HCT116 (cell line): ENCODE measurements at regions not wholly inside any gene's neighbourhood (a gene's known extent, or its start where the extent isn't known, plus 50 kb on each side); places are given as distances from the start of the nearest gene placed in this dataset.

Experiments used
- ATAC-seq: fragments of 200-7000 bp; cut with Tn5 transposase; 2 replicates; pipeline ENCODE4 v1.9.1; 2020; ENCODE audit warnings: mild to moderate bottlenecking, moderate library complexity
- BruUV-seq: library from RNA; stranded (reverse); fragments of 400-500 nt; replicated peaks from 2 replicates; lab custom pipeline; 2021; lab: Mats Ljungman, UMichigan
- CTCF ChIA-PET: fragments of 300-600 bp; sonication (Branson Sonifier 250); formaldehyde crosslinking; loops from one replicate; lab custom pipeline; 2021; ENCODE audit warnings: antibody characterized with exemption; lab: Charles Lee
- POLR2A ChIA-PET: fragments of 300-600, 350-600 bp; sonication (Branson Sonifier 250); formaldehyde crosslinking; loops from one replicate; lab custom pipeline; 2021; ENCODE audit warnings: antibody characterized with exemption; lab: Charles Lee
- RAD21 ChIA-PET, 2 experiments: fragments of 300-600 bp; sonication (Branson Sonifier 250); formaldehyde crosslinking; loops; one replicate each; lab custom pipeline; 2023; ENCODE audit warnings: low total read pairs in 2 of 2; ENCODE audit not compliant: uncharacterized antibody in 2 of 2, unreplicated experiment in 2 of 2, low non-redundant PET in 1 of 2; lab: Charles Lee
- DNase-seq: peaks from one replicate; pipeline ENCODE4 v3.0.0-alpha.2; 2010; ENCODE audit warnings: low read depth, low spot score
- H2AFZ ChIP-seq: fragments of 200-600 bp; shearing (Covaris generic), sonication (generic); 2 replicates; pipeline ENCODE4 v1.6.1; 2017; ENCODE audit warnings: low read depth, mixed run types, mixed read lengths, antibody characterized with exemption, low read length; ENCODE audit not compliant: poor library complexity, severe bottlenecking
- H3K27ac ChIP-seq: 2 replicates; pipeline ENCODE4 v1.5.1; 2012; ENCODE audit warnings: low read depth, low read length
- H3K27me3 ChIP-seq: fragments of 200-600 bp; sonication (generic); 2 replicates; pipeline ENCODE4 v1.6.1; 2016; ENCODE audit warnings: mixed run types, low read length, mixed read lengths; ENCODE audit not compliant: insufficient read depth
- H3K36me3 ChIP-seq, 2 experiments: fragments of 200-500 bp in 1 of 2; fragments of 200-600 bp in 1 of 2; sonication (Bioruptor generic) in 1 of 2; sonication (generic) in 1 of 2; 2 replicates each; pipeline versions ENCODE4 v1.5.1 to v1.6.1; 2014 to 2016; ENCODE audit warnings: low read length in 2 of 2, inconsistent platforms in 1 of 2, mixed read lengths in 1 of 2, mixed run types in 1 of 2; ENCODE audit not compliant: insufficient read depth in 2 of 2, control insufficient read depth in 1 of 2
- H3K4me1 ChIP-seq, 2 experiments: fragments of 200-600 bp in 1 of 2; sonication (generic) in 1 of 2; 2 replicates each; pipeline versions ENCODE4 v1.5.1 to v1.6.1; 2012 to 2017; ENCODE audit warnings: low read length in 2 of 2, inconsistent platforms in 1 of 2, mild to moderate bottlenecking in 1 of 2, mixed read lengths in 1 of 2, mixed run types in 1 of 2, moderate library complexity in 1 of 2; ENCODE audit not compliant: insufficient read depth in 2 of 2, control insufficient read depth in 1 of 2
- H3K4me2 ChIP-seq: fragments of 200-600 bp; sonication (generic); 2 replicates; pipeline ENCODE4 v1.6.1; 2017; ENCODE audit warnings: mixed run types, low read length, mixed read lengths
- H3K4me3 ChIP-seq, 2 experiments: fragments of 200-600 bp in 1 of 2; sonication (generic) in 1 of 2; replicated peaks in 1 of 2; 2 replicates each; pipeline ENCODE4 v1.5.1; 2011 to 2016; ENCODE audit warnings: low read length in 2 of 2, control low read depth in 1 of 2, low read depth in 1 of 2, mild to moderate bottlenecking in 1 of 2, mixed read lengths in 1 of 2, mixed run types in 1 of 2
- H3K79me2 ChIP-seq: fragments of 200-600 bp; sonication (generic); 2 replicates; pipeline ENCODE4 v1.6.1; 2017; ENCODE audit warnings: mild to moderate bottlenecking, mixed run types, low read length, moderate library complexity, mixed read lengths; ENCODE audit not compliant: insufficient read depth
- H3K9ac ChIP-seq: fragments of 200-600 bp; sonication (generic); 2 replicates; pipeline ENCODE4 v1.6.1; 2016; ENCODE audit warnings: low read length, mixed read lengths
- H3K9me2 ChIP-seq: fragments of 200-600 bp; sonication (generic), shearing (Covaris generic); 2 replicates; pipeline ENCODE4 v1.6.1; 2017; ENCODE audit warnings: mixed run types, mild to moderate bottlenecking, moderate library complexity; ENCODE audit not compliant: insufficient read depth
- H3K9me3 ChIP-seq, 2 experiments: fragments of 200-500 bp in 1 of 2; fragments of 200-600 bp in 1 of 2; sonication (Bioruptor generic) in 1 of 2; sonication (generic) in 1 of 2; 2 replicates each; pipeline ENCODE4 v1.6.1; 2014 to 2017; ENCODE audit warnings: low read length in 2 of 2, mixed read lengths in 2 of 2, inconsistent platforms in 1 of 2, low read depth in 1 of 2, mild to moderate bottlenecking in 1 of 2, mixed run types in 1 of 2, moderate library complexity in 1 of 2; ENCODE audit not compliant: control insufficient read depth in 1 of 2, insufficient read depth in 1 of 2
- H4K20me1 ChIP-seq: fragments of 200-600 bp; sonication (generic), shearing (Covaris generic); 2 replicates; pipeline ENCODE4 v1.6.1; 2017; ENCODE audit warnings: mixed run types, mild to moderate bottlenecking, moderate library complexity; ENCODE audit not compliant: insufficient read depth
- CBX3 ChIP-seq: IDR thresholded peaks from 2 replicates; pipeline ENCODE4 v1.6.1; 2012; ENCODE audit warnings: low read depth
- ELF1 ChIP-seq: IDR thresholded peaks from 2 replicates; pipeline ENCODE4 v1.6.1; 2012; ENCODE audit warnings: low read depth, borderline replicate concordance
- EZH2 ChIP-seq: fragments of 200-600 bp; sonication (generic); IDR thresholded peaks from 2 replicates; pipeline ENCODE4 v1.6.1; 2017; ENCODE audit warnings: antibody characterized with exemption, mixed run types
- EZH2phosphoT487 ChIP-seq: fragments of 200-600 bp; IDR thresholded peaks from 2 replicates; pipeline ENCODE4 v1.6.1; 2018; ENCODE audit warnings: antibody characterized with exemption, borderline replicate concordance
- FOSL1 ChIP-seq: IDR thresholded peaks from 2 replicates; pipeline ENCODE4 v1.6.1; 2012; ENCODE audit warnings: low read depth
- JUND ChIP-seq: IDR thresholded peaks from 2 replicates; pipeline ENCODE4 v1.6.1; 2012
- POLR2A ChIP-seq: IDR thresholded peaks from 2 replicates; pipeline ENCODE4 v1.7.0; 2011; ENCODE audit warnings: borderline replicate concordance; ENCODE audit not compliant: insufficient read depth, insufficient read length; ENCODE audit errors: extremely low read depth
- POLR2AphosphoS5 ChIP-seq: IDR thresholded peaks from 2 replicates; pipeline ENCODE4 v1.6.1; 2011; ENCODE audit warnings: mild to moderate bottlenecking, low read depth, low read length, moderate library complexity
- RAD21 ChIP-seq: IDR thresholded peaks from 2 replicates; pipeline ENCODE4 v1.6.1; 2012; ENCODE audit warnings: low read depth, mild to moderate bottlenecking
- SIN3A ChIP-seq: IDR thresholded peaks from 2 replicates; pipeline ENCODE4 v1.6.1; 2012; ENCODE audit warnings: low read depth
- SP1 ChIP-seq: IDR thresholded peaks from 2 replicates; pipeline ENCODE4 v1.6.1; 2012; ENCODE audit warnings: low read depth
- TCF7L2 ChIP-seq: IDR thresholded peaks from 2 replicates; pipeline ENCODE4 v1.7.0; 2011; ENCODE audit warnings: borderline replicate concordance, inconsistent platforms; ENCODE audit not compliant: insufficient read depth, insufficient read length; ENCODE audit errors: extremely low read depth
- YY1 ChIP-seq: IDR thresholded peaks from 2 replicates; pipeline ENCODE4 v1.6.1; 2011; ENCODE audit warnings: low read length, low read depth, moderate library complexity, mild to moderate bottlenecking; ENCODE audit not compliant: insufficient replicate concordance; ENCODE audit errors: extremely low read depth
- intact Hi-C: fragments of 100-400 bp; cut with micrococcal nuclease; formaldehyde crosslinking; loops from 2 replicates; pipeline ENCODE4 v1.10.0; 2022
- TF ChIP-seq, protein P1 (sequence below): IDR thresholded peaks from 2 replicates; pipeline ENCODE4 v1.6.1; 2012; ENCODE audit warnings: low read depth
- TF ChIP-seq, protein P2 (sequence below): IDR thresholded peaks from 2 replicates; pipeline ENCODE4 v1.6.1; 2011; ENCODE audit warnings: mild to moderate bottlenecking, low read length, moderate library complexity; ENCODE audit not compliant: insufficient replicate concordance; ENCODE audit errors: extremely low read depth
- TF ChIP-seq, protein P3 (sequence below): IDR thresholded peaks from 2 replicates; pipeline ENCODE4 v1.6.1; 2012

DNA sequence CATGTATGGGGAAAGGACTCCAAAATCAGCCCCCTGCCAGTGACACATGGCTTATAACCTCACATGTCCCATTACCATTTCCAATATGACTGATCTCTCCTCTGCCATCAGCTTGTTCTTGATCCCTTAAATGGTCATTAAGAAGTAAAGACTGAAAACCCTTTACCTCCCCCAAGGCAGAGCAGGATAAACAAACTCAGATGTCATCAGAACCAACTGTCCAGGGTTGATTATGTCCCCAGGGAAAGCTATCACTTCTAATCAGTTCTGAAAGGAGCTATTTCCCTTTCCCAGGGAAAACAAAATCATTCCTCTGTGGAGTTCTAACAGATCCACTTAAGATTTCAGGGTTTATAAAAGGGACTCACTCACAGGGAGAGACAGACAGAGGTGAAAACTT lies 350.9 kb downstream of the SUCLA2 start (continued):
- TF ChIP-seq RAD21 = no peak
- no peak for TF ChIP-seq FOSL1
- TF ChIP-seq POLR2A = no peak

DNA sequence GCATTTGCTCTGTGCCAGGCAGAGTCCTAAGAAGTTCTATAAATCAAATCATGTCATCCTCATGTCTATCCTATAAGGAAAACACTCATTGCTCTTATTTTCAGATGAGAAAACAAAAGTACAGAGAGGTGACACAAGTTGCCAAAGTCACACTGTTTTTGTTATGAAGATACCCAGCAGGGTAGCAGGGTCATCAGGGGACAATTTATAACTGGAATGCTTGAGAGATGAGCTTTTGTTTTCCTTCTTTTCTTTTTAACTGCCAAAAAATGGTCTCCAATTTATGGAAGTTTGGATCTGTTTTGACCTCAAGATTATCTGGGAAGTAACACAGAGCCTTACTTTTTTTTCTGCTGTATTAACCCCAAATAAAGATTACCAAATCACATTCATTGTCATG lies 354.1 kb downstream of the SUCLA2 start:
- BruUV-seq = no TSS peak
- RAD21 ChIA-PET = no interaction called here
- Histone ChIP-seq H4K20me1 (no peaks in the 10 kb centered on the region), H3K27ac (no peak overlapping the region), H2AFZ (no peak overlapping the region), H3K9me2 (no peaks in the 10 kb centered on the region), H3K9me3 (no peaks in the 10 kb centered on the region), H3K4me1 (no peaks in the 10 kb centered on the region), H3K36me3 (no peaks in the 10 kb centered on the region)
- no peak for TF ChIP-seq YY1
- TF ChIP-seq SP1 = no peak
- TF ChIP-seq POLR2AphosphoS5 = no peak
- TF ChIP-seq EZH2phosphoT487 = no peak
- no peak for TF ChIP-seq EZH2
- no peak for TF ChIP-seq RAD21
- no peak for TF ChIP-seq TCF7L2
- TF ChIP-seq CBX3 = no peak
- no peak for TF ChIP-seq JUND
- TF ChIP-seq, all 23 proteins: peak for 0
- no peak for ATAC-seq
- ChIA-PET POLR2A (no interaction called here), CTCF (no interaction called here)
- no peak overlapping the region for H3K4me3 ChIP-seq
- intact Hi-C loops = no loop called here
- H3K9ac ChIP-seq = no peak overlapping the region
- no peak overlapping the region for H3K4me2 ChIP-seq
- no peak for DNase-seq
- H3K79me2 ChIP-seq = no peaks in the 10 kb centered on the region
- H3K27me3 ChIP-seq = no peaks in the 10 kb centered on the region

DNA sequence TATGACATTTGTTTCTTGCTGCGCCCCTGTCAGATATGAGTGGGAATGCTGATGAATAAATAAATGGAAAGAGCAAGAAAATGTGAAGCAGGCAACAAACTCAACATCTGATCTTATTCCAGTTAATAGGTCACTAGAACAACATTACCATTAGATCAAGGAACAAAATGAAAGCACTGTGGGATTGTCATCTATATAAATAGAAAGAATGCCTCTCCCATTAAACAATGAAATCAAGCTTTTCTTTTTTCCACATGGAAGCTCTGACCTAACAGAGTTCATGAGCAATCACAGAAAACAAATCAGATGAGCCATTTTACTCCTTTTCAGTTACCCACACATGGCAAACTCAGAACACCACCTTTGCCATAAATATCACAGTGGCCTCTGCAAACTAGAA lies 354.8 kb downstream of the SUCLA2 start:
- no peaks in the 10 kb centered on the region for H3K9me3 ChIP-seq
- CTCF ChIA-PET = no interaction called here
- no peak overlapping the region for H3K4me3 ChIP-seq
- H4K20me1 ChIP-seq = no peaks in the 10 kb centered on the region
- RAD21 ChIA-PET = no interaction called here
- no peaks in the 10 kb centered on the region for H3K79me2 ChIP-seq
- POLR2A ChIA-PET = no interaction called here
- no peaks in the 10 kb centered on the region for H3K9me2 ChIP-seq
- intact Hi-C loops = no loop called here
- no peak overlapping the region for H2AFZ ChIP-seq
- no peaks in the 10 kb centered on the region for H3K27me3 ChIP-seq
- no peak overlapping the region for H3K4me2 ChIP-seq
- ATAC-seq = no peak
- no peak overlapping the region for H3K27ac ChIP-seq
- H3K4me1 ChIP-seq = no peaks in the 10 kb centered on the region
- no peak for DNase-seq
- no peak overlapping the region for H3K9ac ChIP-seq
- no TSS peak for BruUV-seq
- no peaks in the 10 kb centered on the region for H3K36me3 ChIP-seq
- no peak for TF ChIP-seq EZH2
- TF ChIP-seq CBX3 = no peak
- TF ChIP-seq SIN3A = no peak
- TF ChIP-seq, protein P1, sequence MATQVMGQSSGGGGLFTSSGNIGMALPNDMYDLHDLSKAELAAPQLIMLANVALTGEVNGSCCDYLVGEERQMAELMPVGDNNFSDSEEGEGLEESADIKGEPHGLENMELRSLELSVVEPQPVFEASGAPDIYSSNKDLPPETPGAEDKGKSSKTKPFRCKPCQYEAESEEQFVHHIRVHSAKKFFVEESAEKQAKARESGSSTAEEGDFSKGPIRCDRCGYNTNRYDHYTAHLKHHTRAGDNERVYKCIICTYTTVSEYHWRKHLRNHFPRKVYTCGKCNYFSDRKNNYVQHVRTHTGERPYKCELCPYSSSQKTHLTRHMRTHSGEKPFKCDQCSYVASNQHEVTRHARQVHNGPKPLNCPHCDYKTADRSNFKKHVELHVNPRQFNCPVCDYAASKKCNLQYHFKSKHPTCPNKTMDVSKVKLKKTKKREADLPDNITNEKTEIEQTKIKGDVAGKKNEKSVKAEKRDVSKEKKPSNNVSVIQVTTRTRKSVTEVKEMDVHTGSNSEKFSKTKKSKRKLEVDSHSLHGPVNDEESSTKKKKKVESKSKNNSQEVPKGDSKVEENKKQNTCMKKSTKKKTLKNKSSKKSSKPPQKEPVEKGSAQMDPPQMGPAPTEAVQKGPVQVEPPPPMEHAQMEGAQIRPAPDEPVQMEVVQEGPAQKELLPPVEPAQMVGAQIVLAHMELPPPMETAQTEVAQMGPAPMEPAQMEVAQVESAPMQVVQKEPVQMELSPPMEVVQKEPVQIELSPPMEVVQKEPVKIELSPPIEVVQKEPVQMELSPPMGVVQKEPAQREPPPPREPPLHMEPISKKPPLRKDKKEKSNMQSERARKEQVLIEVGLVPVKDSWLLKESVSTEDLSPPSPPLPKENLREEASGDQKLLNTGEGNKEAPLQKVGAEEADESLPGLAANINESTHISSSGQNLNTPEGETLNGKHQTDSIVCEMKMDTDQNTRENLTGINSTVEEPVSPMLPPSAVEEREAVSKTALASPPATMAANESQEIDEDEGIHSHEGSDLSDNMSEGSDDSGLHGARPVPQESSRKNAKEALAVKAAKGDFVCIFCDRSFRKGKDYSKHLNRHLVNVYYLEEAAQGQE = no peak
- TF ChIP-seq ELF1 = no peak
- TF ChIP-seq JUND = no peak
- TF ChIP-seq EZH2phosphoT487 = no peak
- no peak for TF ChIP-seq POLR2AphosphoS5
- TF ChIP-seq, protein P2, sequence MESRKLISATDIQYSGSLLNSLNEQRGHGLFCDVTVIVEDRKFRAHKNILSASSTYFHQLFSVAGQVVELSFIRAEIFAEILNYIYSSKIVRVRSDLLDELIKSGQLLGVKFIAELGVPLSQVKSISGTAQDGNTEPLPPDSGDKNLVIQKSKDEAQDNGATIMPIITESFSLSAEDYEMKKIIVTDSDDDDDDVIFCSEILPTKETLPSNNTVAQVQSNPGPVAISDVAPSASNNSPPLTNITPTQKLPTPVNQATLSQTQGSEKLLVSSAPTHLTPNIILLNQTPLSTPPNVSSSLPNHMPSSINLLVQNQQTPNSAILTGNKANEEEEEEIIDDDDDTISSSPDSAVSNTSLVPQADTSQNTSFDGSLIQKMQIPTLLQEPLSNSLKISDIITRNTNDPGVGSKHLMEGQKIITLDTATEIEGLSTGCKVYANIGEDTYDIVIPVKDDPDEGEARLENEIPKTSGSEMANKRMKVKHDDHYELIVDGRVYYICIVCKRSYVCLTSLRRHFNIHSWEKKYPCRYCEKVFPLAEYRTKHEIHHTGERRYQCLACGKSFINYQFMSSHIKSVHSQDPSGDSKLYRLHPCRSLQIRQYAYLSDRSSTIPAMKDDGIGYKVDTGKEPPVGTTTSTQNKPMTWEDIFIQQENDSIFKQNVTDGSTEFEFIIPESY = no peak
- TF ChIP-seq, protein P3, sequence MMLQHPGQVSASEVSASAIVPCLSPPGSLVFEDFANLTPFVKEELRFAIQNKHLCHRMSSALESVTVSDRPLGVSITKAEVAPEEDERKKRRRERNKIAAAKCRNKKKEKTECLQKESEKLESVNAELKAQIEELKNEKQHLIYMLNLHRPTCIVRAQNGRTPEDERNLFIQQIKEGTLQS = no peak
